Left lobe of liver (tissue), 2 donors: ENCODE measurements at regions not wholly inside any gene's neighbourhood (a gene's known extent, or its start where the extent isn't known, plus 50 kb on each side); places are given as distances from the start of the nearest gene placed in this dataset.
"Not testable (repeated sequence)": the region's sequence is repeated elsewhere in the genome, so short reads cannot be mapped to it uniquely, and the experiment has no call there.

Experiments
- ATAC-seq: fragments of 200-7000 bp; cut with Tn5 transposase; one replicate; pipeline ENCODE4 v1.9.1; 2020; ENCODE audit warnings: mild to moderate bottlenecking, moderate library complexity
- DNase-seq: peaks from one replicate; pipeline ENCODE4 v3.0.0-alpha.2; 2020; ENCODE audit warnings: low spot score
- donor health status: DM: no; HTN: no; CAD: no; lungs with moderate emphysema.
- donor health status: DM: no; HTN: yes; CAD: no.

DNA sequence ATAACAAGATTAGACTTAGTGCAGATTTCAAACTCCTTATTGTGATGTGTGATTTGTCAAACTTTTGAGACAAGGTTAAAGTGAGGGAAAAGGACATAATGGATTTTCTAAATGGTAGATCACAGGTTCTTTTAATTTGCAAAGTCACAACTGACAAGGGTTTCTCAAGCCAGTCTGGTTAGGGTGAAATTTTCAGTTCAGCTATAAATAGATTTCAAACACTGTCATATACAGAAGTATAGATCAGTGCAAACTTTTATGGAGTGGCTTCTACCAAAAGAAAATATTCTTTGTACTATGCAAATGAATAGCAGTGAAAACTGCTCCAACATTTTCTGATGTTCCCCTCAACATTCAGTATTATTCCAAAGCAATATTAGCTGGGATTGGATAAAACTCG, 337.1 kb upstream of the MAN1A1 start:
- no peak for DNase-seq
- no peak for ATAC-seq

DNA sequence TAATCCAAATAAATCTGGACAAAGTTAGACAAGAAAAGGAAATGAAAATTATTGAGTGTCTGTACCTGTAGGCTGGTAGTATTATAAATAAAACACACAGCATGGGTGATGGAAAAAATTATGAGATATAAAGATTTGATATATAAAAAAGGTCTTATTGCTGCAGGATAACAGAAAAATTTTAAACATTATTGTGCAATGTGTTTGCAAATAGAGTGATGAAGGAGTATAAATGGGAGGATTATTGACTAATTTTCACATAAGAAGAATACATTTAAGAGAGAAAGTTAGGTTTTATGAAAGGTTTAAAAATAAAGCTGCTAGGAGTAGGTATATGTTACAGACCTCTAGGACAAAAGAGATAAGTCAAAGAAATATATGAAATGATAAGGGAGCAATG, 336.7 kb upstream of the MAN1A1 start:
- DNase-seq (no peak), ATAC-seq (no peak)

DNA sequence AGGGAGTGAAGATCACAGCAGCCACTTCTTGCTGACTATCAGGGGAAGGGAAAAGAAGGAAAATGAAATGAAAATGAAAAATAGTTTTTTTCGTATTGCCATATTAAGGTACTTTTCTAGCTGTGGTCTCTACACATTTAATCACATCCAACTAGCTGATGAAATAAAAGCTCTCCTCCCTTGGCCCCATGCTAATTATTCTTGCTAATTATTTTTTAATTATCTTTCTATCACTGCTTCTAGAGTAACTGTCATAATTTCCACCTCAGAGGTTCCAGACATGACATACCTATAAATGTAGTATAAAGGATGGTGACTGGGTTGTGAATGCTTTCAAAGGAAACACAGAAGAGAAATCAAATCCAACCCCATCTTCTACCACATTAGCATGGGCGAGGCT, 334.1 kb upstream of the MAN1A1 start:
- no peak for ATAC-seq
- no peak for DNase-seq

- DNase-seq (no peak), ATAC-seq (no peak)
Measured at GRCh38 chr6:119683031-119683430, 333.5 kb upstream of the MAN1A1 start.

DNA sequence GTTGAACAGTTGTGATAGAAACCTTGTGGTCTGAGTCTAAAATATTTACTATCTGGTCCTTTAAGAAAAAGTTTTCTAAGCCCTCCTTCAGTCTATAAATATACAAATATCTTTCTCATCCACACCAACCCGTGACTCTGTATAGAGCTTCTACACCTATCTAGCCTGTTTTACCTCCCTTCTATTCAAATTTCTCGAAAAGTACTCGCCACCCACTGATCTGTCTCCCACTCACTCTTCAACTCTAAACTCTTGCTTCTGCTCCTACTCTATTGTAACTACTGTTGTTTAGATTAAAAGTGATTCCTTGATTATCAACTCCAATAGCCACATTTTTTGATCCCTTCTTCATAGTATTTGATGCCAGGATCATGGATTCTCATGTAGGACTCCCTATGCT, 329.4 kb upstream of the MAN1A1 start:
- no peak for DNase-seq
- ATAC-seq = no peak

- ATAC-seq (no peak), DNase-seq (no peak)
Measured at GRCh38 chr6:119677384-119677783, 327.8 kb upstream of the MAN1A1 start.

DNA sequence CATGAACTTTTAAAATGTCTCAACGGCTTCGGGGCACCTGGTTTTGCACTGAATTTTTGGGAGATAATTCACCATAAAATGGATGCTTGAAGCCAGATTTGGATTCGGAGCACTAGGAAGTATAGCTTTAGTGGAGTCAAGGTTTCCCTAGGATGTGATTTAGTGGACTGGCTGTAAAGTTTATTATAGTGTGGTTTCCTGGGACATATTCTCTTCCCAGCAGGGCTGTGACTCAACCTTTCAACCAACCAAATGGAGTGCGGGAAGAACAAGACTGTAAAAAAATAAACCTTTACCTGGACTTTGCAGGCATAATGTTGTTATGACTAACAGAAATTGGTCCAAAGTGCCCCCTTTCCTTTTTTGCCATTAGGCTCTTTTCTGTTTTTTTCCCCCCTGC, 327.4 kb upstream of the MAN1A1 start:
- ATAC-seq (no peak), DNase-seq (no peak)

DNA sequence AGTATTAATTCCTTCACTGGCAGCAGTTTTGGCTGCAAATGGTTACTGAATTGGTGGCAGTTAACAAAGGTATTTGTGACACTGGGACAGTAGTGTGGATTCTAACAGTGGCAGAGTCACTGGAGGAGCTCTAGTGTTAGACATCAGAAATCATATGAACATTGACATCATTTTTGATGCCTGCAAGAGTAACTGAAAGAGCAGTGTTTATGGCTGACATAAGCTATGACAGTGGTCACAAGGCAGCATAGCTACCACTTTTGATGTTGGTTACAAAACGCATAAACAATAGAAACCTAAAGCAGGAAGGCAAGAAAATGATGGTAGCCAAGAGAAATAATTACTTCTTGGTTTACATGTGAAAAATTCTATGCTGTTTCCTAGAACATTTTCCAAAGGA, 326.7 kb upstream of the MAN1A1 start:
- no peak for ATAC-seq

DNA sequence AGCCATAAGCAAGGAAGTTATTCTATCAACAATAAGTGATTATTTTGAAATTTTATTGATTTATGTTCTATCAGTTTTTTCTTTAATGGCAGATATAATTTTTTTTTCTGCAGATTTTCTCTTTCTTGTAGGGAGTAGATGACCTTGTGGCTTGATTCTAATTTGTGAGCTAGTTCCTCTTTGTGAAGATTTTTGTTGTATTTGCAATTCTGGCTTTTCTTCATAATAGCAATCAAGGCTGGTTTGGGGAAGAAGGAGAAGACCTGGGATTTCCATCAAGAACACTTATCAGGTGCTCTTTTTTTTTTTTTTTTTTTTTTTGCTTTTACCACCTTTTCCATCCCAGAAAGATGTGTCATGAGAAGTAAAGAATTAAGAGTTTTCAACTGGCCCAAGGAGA, 324.2 kb upstream of the MAN1A1 start:
- DNase-seq = no peak
- ATAC-seq = no peak

More for the DNA sequence above, 326.7 kb upstream of the MAN1A1 start:
- no peak for DNase-seq

- no peak for DNase-seq
- ATAC-seq = no peak
Measured at GRCh38 chr6:119672725-119673124, 323.2 kb upstream of the MAN1A1 start.

DNA sequence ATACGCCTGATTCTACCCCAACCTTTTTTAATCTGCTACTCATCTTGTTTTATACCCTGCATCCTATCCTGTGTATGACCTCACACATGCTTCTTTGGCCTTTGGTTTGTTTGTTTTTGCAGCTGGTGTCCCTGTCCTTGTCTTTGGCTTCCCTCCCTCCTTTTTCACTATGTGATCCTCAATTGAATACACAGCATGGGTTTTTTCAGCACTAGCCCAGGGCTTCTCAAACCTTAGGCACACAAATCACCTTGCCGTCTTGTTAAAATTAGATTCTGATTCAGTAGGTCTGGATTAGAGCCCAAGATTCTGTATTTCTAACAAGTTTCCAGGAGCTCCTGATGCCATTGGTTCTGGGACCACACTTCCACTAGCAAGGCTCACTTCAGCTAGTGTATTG, 321.5 kb upstream of the MAN1A1 start:
- no peak for DNase-seq

DNA sequence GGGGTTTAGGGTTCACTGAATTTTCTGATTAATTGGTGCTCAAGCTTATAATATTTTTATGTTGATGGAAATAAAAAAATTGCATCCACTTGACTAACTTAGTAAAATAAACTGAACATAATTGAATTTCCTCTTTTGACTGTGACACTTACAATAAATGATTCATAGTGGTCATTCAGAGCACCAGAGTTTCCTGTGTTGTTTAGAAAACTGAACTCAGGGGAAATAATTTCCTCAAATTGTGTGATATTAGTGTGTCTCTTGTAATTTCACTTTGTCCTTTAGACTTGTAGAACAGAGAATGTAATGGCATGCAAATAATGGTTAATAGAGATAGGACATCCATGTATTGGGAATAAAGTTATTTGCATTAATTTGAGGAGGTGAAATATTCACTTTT, 319.7 kb upstream of the MAN1A1 start:
- ATAC-seq = no peak
- no peak for DNase-seq

More for the DNA sequence above, 321.5 kb upstream of the MAN1A1 start:
- ATAC-seq = no peak

GRCh38 chr6:119665432-119665831, 315.9 kb upstream of the MAN1A1 start:
- ATAC-seq, DNase-seq: not testable (repeated sequence)

DNA sequence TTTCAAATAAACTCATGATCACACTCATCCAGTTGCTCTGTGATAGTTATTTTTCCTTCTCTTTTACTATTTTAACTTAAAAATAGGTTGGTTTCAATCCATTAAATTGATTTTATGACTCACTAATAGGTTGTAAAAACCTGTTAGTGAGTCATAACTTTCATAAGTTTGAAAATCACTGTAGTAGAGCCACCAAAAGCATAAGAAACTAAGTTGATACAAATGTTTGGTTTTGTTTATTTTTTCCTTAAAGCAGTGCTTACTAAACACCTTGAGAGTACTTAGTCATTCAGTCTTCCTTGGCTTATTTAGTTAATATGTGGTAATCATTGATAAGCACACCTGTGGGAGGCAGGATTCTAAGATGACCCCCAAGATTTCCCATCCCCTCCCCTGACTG, 312.1 kb upstream of the MAN1A1 start:
- no peak for DNase-seq
- no peak for ATAC-seq

DNA sequence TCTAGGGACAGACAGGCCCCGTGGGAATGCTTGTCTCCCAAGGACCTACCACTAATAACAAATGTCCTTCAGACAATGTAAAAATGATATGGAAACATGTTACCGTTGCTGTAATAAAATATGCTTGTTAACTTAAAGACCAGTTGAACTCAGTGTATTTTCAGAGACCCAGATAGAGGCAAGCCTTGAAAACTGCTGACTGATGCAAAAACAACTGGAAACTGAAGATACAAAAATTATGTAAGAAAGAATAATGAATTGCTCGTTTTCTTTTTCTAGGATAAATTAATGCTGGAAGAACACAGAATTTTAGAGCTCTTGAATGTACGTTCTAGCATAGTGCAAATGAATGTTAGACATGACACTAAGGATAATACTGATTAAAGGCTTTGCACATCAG, 311.5 kb upstream of the MAN1A1 start:
- DNase-seq = no peak
- ATAC-seq = no peak

- no peak for ATAC-seq
- DNase-seq = no peak
Measured at GRCh38 chr6:119658917-119659316, 309.4 kb upstream of the MAN1A1 start.

DNA sequence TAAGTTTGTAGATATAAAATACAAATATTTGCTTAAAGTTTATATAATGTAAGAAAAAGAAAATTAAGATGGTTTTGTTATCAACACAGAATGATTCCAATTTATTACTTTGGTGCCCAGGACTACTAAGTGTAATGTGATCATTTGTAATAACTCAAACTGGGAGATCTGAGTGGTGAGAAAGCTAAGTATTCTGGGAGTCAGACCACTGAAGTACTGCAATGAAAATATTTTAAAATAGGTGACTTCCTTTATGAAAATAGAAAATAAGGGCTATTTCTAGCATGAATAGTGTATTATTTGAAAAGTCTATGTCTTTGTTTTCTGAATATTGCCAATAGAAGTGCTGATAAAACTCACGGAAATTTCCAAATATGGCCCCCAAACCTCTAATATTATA, 305.6 kb upstream of the MAN1A1 start:
- DNase-seq (no peak), ATAC-seq (no peak)

DNA sequence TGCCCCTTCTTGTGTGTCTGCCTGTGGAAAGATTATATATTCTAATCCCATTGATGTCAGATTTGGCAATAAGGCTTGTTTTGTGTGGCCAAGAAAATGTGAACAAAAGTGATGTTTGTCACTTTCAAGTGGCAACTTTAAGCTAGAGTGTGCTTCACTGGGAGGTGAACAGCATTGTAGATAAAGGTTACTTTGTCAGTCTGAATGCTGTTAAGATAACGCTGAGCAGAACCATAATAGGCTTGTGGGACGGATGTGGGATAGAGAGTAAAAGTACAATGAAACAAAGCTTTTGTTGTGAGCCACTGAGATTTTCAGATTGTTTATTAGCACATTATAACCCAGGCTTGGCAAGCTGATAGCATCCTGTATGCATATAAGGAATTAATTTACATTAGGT, 303.8 kb upstream of the MAN1A1 start:
- ATAC-seq (no peak), DNase-seq (no peak)

DNA sequence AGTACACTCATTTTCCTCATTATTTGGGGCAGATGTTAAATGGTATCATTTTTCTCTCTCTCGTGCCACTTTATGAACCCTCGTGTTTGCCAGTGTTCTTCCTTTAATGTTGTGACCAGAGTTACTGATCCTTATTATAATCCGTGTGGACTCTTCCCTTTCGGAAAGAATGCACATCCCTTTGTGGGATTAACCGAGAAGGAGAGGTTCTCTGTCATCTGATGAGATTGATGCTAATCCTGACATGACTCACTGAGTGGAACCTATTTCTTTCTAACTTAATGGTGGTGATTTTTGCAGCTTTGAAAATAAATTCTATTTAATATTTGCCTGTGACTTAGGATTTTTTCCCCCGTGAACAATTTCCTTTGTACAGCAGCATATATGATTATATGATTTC, 300.0 kb upstream of the MAN1A1 start:
- ATAC-seq (no peak), DNase-seq (no peak)

DNA sequence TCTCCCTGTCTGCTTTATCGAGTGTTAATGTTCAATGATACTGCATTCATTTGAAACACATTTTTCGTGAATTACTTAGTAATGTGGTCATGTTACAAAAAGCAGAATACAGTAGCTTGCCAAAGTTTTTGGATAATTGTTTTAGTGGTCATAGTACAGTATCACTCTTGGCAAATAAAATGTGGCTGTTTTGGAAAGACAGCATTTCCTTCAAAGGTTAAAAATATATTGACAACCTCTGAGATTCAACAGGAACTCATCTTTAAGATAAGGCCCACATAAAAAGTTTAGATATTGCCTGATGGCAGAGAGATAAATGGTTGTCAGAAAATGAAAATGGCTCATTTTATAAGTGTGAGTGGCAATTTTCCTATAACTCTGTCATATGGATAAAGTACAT, 297.7 kb upstream of the MAN1A1 start:
- ATAC-seq = no peak
- DNase-seq = no peak

GRCh38 chr6:119643876-119644275, 294.3 kb upstream of the MAN1A1 start:
- no peak for DNase-seq
- ATAC-seq = no peak

GRCh38 chr6:119637768-119638167, 288.2 kb upstream of the MAN1A1 start:
- no peak for DNase-seq
- ATAC-seq = no peak

DNA sequence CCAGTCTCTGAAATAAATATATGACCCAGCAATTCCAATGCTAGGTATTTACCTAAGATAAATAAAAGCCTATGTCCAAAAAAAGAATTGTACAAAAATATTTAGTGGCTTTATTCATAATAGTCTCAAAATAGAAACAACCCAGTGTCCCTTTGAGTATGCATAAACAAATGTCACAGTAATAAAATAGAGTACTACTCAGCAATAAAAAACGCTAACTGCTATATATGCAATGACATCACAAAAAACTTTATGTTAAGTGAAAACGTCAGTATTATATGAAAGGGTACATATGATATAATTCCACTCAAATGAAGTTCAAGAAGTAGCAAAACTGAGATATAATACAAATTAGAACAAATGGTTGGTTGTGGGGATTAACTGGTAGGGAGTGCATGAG, 286.5 kb upstream of the MAN1A1 start:
- ATAC-seq = no peak

GRCh38 chr6:119633461-119633860, 283.9 kb upstream of the MAN1A1 start:
- ATAC-seq (no peak), DNase-seq (no peak)

More for the DNA sequence above, 286.5 kb upstream of the MAN1A1 start:
- DNase-seq = no peak
